H1 (cell line): ENCODE measurements at regions not wholly inside any gene's neighbourhood (a gene's known extent, or its start where the extent isn't known, plus 50 kb on each side); places are given as distances from the start of the nearest gene placed in this dataset.

Experiments
- CTCF ChIA-PET: fragments of 300-600 bp; sonication (Branson Sonifier 250); formaldehyde crosslinking; loops from one replicate; lab custom pipeline; 2021; ENCODE audit not compliant: partially characterized antibody; lab: Charles Lee
- POLR2A ChIA-PET: fragments of 300-600 bp; sonication (Branson Sonifier 250); formaldehyde crosslinking; loops from one replicate; lab custom pipeline; 2021; ENCODE audit warnings: inconsistent platforms; ENCODE audit not compliant: partially characterized antibody; lab: Charles Lee
- DNase-seq, 2 experiments: peaks; one replicate each; pipeline versions ENCODE4 v3.0.0 to v3.0.0-alpha.2; 2010 to 2022; ENCODE audit warnings: low spot score in 2 of 2, low read depth in 1 of 2, mixed read lengths in 1 of 2
- FAIRE-seq: peaks from 2 replicates; lab custom pipeline; 2011; peaks lifted over from hg19 to GRCh38; lab: Jason Lieb, UNC
- H2AFZ ChIP-seq: 2 replicates; pipeline ENCODE4 v1.8.1; 2012; ENCODE audit warnings: low read length, inconsistent platforms
- H2AK5ac ChIP-seq: 2 replicates; pipeline ENCODE4 v1.6.1; 2013; ENCODE audit warnings: low read depth, low read length
- H2BK120ac ChIP-seq: replicated peaks from 2 replicates; pipeline ENCODE3; 2013; ENCODE audit warnings: low read depth, low read length, inconsistent platforms
- H2BK12ac ChIP-seq: 2 replicates; pipeline ENCODE4 v1.6.1; 2013; ENCODE audit warnings: low read depth, low read length
- H2BK15ac ChIP-seq: 2 replicates; pipeline ENCODE4 v1.6.1; 2013; ENCODE audit warnings: low read length
- H2BK20ac ChIP-seq: 2 replicates; pipeline ENCODE4 v1.6.1; 2013; ENCODE audit warnings: low read length
- H2BK5ac ChIP-seq: 2 replicates; pipeline ENCODE4 v1.6.1; 2013; ENCODE audit warnings: low read depth, low read length
- H3K14ac ChIP-seq: 2 replicates; pipeline ENCODE4 v1.6.1; 2013; ENCODE audit warnings: inconsistent platforms; ENCODE audit not compliant: insufficient read length
- H3K18ac ChIP-seq: 2 replicates; pipeline ENCODE4 v1.6.1; 2013; ENCODE audit warnings: low read length; ENCODE audit errors: extremely low read depth
- H3K23ac ChIP-seq: 2 replicates; pipeline ENCODE4 v1.6.1; 2013; ENCODE audit warnings: inconsistent platforms; ENCODE audit not compliant: insufficient read length
- H3K23me2 ChIP-seq: 2 replicates; pipeline ENCODE4 v1.6.1; 2013; ENCODE audit warnings: low read depth, low read length
- H3K27ac ChIP-seq: 2 replicates; pipeline ENCODE4 v1.6.1; 2011; ENCODE audit warnings: low read depth, low read length, inconsistent platforms
- H3K27me3 ChIP-seq, 4 experiments: replicated peaks in 1 of 4; 1 replicate in 1 of 4; 2 replicates in 3 of 4; pipeline versions ENCODE4 v1.6.1 to v1.8.1; 2011 to 2013; ENCODE audit warnings: low read length in 3 of 4, mild to moderate bottlenecking in 3 of 4, inconsistent platforms in 2 of 4, mixed read lengths in 2 of 4, moderate library complexity in 1 of 4; ENCODE audit not compliant: control insufficient read depth in 3 of 4, insufficient read depth in 3 of 4; ENCODE audit errors: extremely low read depth in 1 of 4
- H3K36me3 ChIP-seq, 4 experiments: 2 replicates each; pipeline versions ENCODE4 v1.6.1 to v1.8.1; 2011 to 2013; ENCODE audit warnings: mild to moderate bottlenecking in 4 of 4, low read length in 3 of 4, moderate library complexity in 2 of 4, control low read depth in 1 of 4, inconsistent platforms in 1 of 4; ENCODE audit not compliant: insufficient read depth in 4 of 4, control insufficient read depth in 2 of 4
- H3K4ac ChIP-seq: replicated peaks from 2 replicates; pipeline ENCODE3; 2013; ENCODE audit warnings: low read length, low read depth, mixed read lengths, inconsistent platforms; ENCODE audit not compliant: insufficient read length
- H3K4me1 ChIP-seq, 4 experiments: replicated peaks in 1 of 4; 1 replicate in 1 of 4; 2 replicates in 3 of 4; pipeline versions ENCODE4 v1.6.1 to v1.8.1; 2011 to 2013; ENCODE audit warnings: low read length in 3 of 4, inconsistent platforms in 2 of 4, mixed read lengths in 1 of 4; ENCODE audit not compliant: insufficient read depth in 4 of 4, control insufficient read depth in 3 of 4
- H3K4me2 ChIP-seq, 2 experiments: 2 replicates each; pipeline versions ENCODE4 v1.6.1 to v1.8.1; 2011 to 2013; ENCODE audit warnings: low read depth in 2 of 2, low read length in 2 of 2, control low read depth in 1 of 2, inconsistent platforms in 1 of 2, mild to moderate bottlenecking in 1 of 2; ENCODE audit not compliant: insufficient read depth in 1 of 2
- H3K4me3 ChIP-seq, 4 experiments: fragments of 200-600, 300-600 bp in 1 of 4; sonication (generic), shearing (Covaris generic), sonication (Bioruptor Twin) in 1 of 4; 2 replicates each; pipeline versions ENCODE4 v1.5.1 to v1.8.1; 2011 to 2016; ENCODE audit warnings: low read length in 4 of 4, low read depth in 3 of 4, control low read depth in 2 of 4, inconsistent platforms in 2 of 4, mild to moderate bottlenecking in 2 of 4, mixed read lengths in 1 of 4, moderate library complexity in 1 of 4; ENCODE audit not compliant: insufficient read depth in 2 of 4; ENCODE audit errors: extremely low read depth in 1 of 4
- H3K56ac ChIP-seq: replicated peaks from 2 replicates; pipeline ENCODE3; 2013; ENCODE audit warnings: low read depth, mild to moderate bottlenecking, mixed read lengths, low read length, inconsistent platforms; ENCODE audit not compliant: insufficient read length
- H3K79me1 ChIP-seq: 2 replicates; pipeline ENCODE4 v1.6.1; 2013; ENCODE audit warnings: low read depth, low read length, control low read depth
- H3K79me2 ChIP-seq, 2 experiments: 2 replicates each; pipeline versions ENCODE4 v1.6.1 to v1.8.1; 2012 to 2013; ENCODE audit warnings: low read length in 2 of 2, mild to moderate bottlenecking in 2 of 2, inconsistent platforms in 1 of 2; ENCODE audit not compliant: insufficient read depth in 2 of 2, control insufficient read depth in 1 of 2
- H3K9ac ChIP-seq, 4 experiments: replicated peaks in 1 of 4; 1 replicate in 1 of 4; 2 replicates in 3 of 4; pipeline versions ENCODE4 v1.6.1 to v1.8.1; 2011 to 2013; ENCODE audit warnings: low read depth in 3 of 4, low read length in 3 of 4, control low read depth in 2 of 4, mild to moderate bottlenecking in 2 of 4, moderate library complexity in 2 of 4, inconsistent platforms in 1 of 4; ENCODE audit errors: extremely low read depth in 1 of 4
- H3K9me3 ChIP-seq, 2 experiments: 2 replicates each; pipeline versions ENCODE4 v1.6.1 to v1.8.1; 2012 to 2013; ENCODE audit warnings: mild to moderate bottlenecking in 2 of 2, moderate library complexity in 2 of 2, control low read depth in 1 of 2, inconsistent platforms in 1 of 2, low read depth in 1 of 2, low read length in 1 of 2, mixed read lengths in 1 of 2; ENCODE audit not compliant: insufficient read depth in 2 of 2
- H4K20me1 ChIP-seq, 2 experiments: replicated peaks in 1 of 2; 2 replicates each; pipeline versions ENCODE3 to v1.8.1; 2011 to 2013; ENCODE audit warnings: inconsistent platforms in 2 of 2, low read length in 2 of 2, mild to moderate bottlenecking in 1 of 2; ENCODE audit not compliant: insufficient read depth in 2 of 2, control insufficient read depth in 1 of 2
- H4K5ac ChIP-seq: 2 replicates; pipeline ENCODE4 v1.6.1; 2013; ENCODE audit warnings: low read length, low read depth, mixed read lengths, inconsistent platforms; ENCODE audit not compliant: insufficient read length
- H4K8ac ChIP-seq: 2 replicates; pipeline ENCODE4 v1.8.0; 2013; ENCODE audit warnings: mild to moderate bottlenecking, moderate library complexity, low read length, inconsistent platforms; ENCODE audit not compliant: insufficient read depth; ENCODE audit errors: extremely low read depth
- H4K91ac ChIP-seq: replicated peaks from 2 replicates; pipeline ENCODE3; 2013; ENCODE audit warnings: low read length, mixed read lengths, inconsistent platforms; ENCODE audit not compliant: insufficient read length
- BACH1 ChIP-seq: IDR thresholded peaks from 2 replicates; pipeline ENCODE4 v1.6.1; 2012; ENCODE audit warnings: low read length, improper control_type of control experiment
- FOSL1 ChIP-seq: IDR thresholded peaks from 2 replicates; pipeline ENCODE4 v1.6.1; 2011; ENCODE audit warnings: mild to moderate bottlenecking, low read depth, low read length, moderate library complexity; ENCODE audit not compliant: insufficient read depth
- GABPA ChIP-seq: IDR thresholded peaks from 2 replicates; pipeline ENCODE4 v1.6.1; 2011; ENCODE audit warnings: mild to moderate bottlenecking, low read length, moderate library complexity, borderline replicate concordance; ENCODE audit not compliant: insufficient read depth
- JUN ChIP-seq: IDR thresholded peaks from 2 replicates; pipeline ENCODE4 v1.6.1; 2011; ENCODE audit warnings: low read depth, mild to moderate bottlenecking, improper control_type of control experiment, low read length
- KDM1A ChIP-seq: fragments of 200-600, 300-600 bp; sonication (generic); IDR thresholded peaks from 2 replicates; pipeline ENCODE4 v1.7.1; 2016; ENCODE audit warnings: mild to moderate bottlenecking, low read length, borderline replicate concordance
- MAFK ChIP-seq: IDR thresholded peaks from 2 replicates; pipeline ENCODE4 v1.6.1; 2012; ENCODE audit warnings: low read depth, mild to moderate bottlenecking, improper control_type of control experiment, low read length
- PHF8 ChIP-seq: fragments of 200-600 bp; sonication (generic); conservative IDR thresholded peaks from 2 replicates; pipeline ENCODE4 v1.7.1; 2012; ENCODE audit warnings: low read depth, mild to moderate bottlenecking, inconsistent platforms, low read length, moderate library complexity
- RBBP5 ChIP-seq: IDR thresholded peaks from 2 replicates; pipeline ENCODE4 v1.7.1; 2012; ENCODE audit warnings: low read depth, mild to moderate bottlenecking, inconsistent platforms, low read length, moderate library complexity, borderline replicate concordance
- SIN3A ChIP-seq, 2 experiments: IDR thresholded peaks in 1 of 2; conservative IDR thresholded peaks in 1 of 2; 2 replicates each; pipeline ENCODE4 v1.6.1; 2011 to 2012; ENCODE audit warnings: low read length in 2 of 2, improper control_type of control experiment in 1 of 2, low read depth in 1 of 2, mild to moderate bottlenecking in 1 of 2
- SUZ12 ChIP-seq: fragments of 200-600 bp; sonication (generic); IDR thresholded peaks from 2 replicates; pipeline ENCODE4 v1.6.1; 2012; ENCODE audit warnings: mild to moderate bottlenecking, inconsistent platforms, low read length, moderate library complexity, mixed read lengths
- TAF1 ChIP-seq: IDR thresholded peaks from 2 replicates; pipeline ENCODE4 v1.6.1; 2011; ENCODE audit warnings: mild to moderate bottlenecking, low read depth, low read length
- TAF7 ChIP-seq: optimal IDR thresholded peaks from 2 replicates; pipeline ENCODE3; 2011; ENCODE audit warnings: low read depth, mild to moderate bottlenecking, inconsistent platforms, low read length, moderate library complexity, borderline replicate concordance
- WGBS, 2 experiments: shearing (Covaris generic) in 1 of 2; methylation state at CpG; one replicate each; pipeline versions ENCODE4 v1.1.6 to v1.1.7; 2013 to 2015; ENCODE audit warnings: low lambda C conversion rate in 2 of 2, mixed read lengths in 2 of 2, inconsistent platforms in 1 of 2, low coverage in 1 of 2, missing lambda C conversion rate in 1 of 2; ENCODE audit not compliant: insufficient replicate concordance in 2 of 2, insufficient coverage in 1 of 2, insufficient read length in 1 of 2; ENCODE audit errors: extremely low coverage in 1 of 2, missing lambda C conversion rate in 1 of 2; 5-methylcytosine and 5-hydroxymethylcytosine counted together
- TF ChIP-seq, protein P1 (sequence below): IDR thresholded peaks from 2 replicates; pipeline ENCODE4 v1.6.1; 2012; ENCODE audit warnings: low read length, inconsistent platforms

DNA sequence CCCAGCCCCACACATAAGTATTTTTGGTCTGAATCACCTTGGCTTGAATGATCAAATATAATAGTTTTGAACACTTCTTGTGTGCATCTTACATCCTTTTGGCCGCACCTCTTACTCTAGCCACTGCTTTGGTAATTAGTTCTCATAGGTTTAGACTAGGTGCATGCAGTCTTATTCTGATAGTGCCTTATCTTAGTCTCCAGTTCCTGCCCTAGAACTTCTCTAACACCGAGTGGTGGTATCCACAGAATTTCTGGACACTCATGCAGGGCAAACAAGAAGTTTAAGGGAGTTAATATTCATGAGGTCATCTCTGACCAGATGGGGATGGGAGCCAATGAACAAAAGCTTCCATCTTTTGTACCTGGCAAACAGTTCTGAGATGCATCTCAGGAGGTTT lies 77.5 kb upstream of the AKIRIN2 start:
- no peak for DNase-seq
- Histone ChIP-seq H2BK20ac (no peak overlapping the region), H3K9me3 (no peaks in the 10 kb centered on the region), H3K18ac (no peak overlapping the region), H2BK15ac (no peak overlapping the region), H2BK12ac (no peak overlapping the region), H3K4me1 (no peaks in the 10 kb centered on the region), H3K14ac (no peak overlapping the region), H3K36me3 (no peaks in the 10 kb centered on the region), H3K79me2 (no peaks in the 10 kb centered on the region), H4K91ac (no peak overlapping the region), H3K27me3 (no peaks in the 10 kb centered on the region), H4K8ac (no peak overlapping the region), H3K23ac (no peak overlapping the region), H4K5ac (no peak overlapping the region), H2BK5ac (no peak overlapping the region), H2BK120ac (no peak overlapping the region), H3K4me3 (no peak overlapping the region), H3K27ac (no peak overlapping the region), H3K23me2 (no peaks in the 10 kb centered on the region), H3K79me1 (no peaks in the 10 kb centered on the region), H2AK5ac (no peak overlapping the region), H2AFZ (no peak overlapping the region), H3K4me2 (no peak overlapping the region), H3K56ac (no peak overlapping the region), H4K20me1 (no peaks in the 10 kb centered on the region), H3K9ac (no peak overlapping the region), H3K4ac (no peak overlapping the region)
- ChIA-PET CTCF (no interaction called here), POLR2A (interaction anchor here (1.2 kb wide), 1 partner anchor 77 kb away, joined by 3 read pairs; the partner anchor contains the start of gene AKIRIN2)
- 80% methylated on average over 2 of the region's 2 CpGs; no CpG with 5 or more reads in 1 of the 2 experiments for WGBS, 2 experiments
- no peak for FAIRE-seq
- no peak for TF ChIP-seq GABPA
- no peak for TF ChIP-seq RBBP5
- TF ChIP-seq SIN3A (conservative IDR thresholded peaks at IDR 0.05 in 1 of 2, IDR thresholded peaks at IDR 0.05 in 1 of 2; ENCODE audit: low read depth in 1 of 2, low read length in 2 of 2), result no peak
- no peak for TF ChIP-seq MAFK
- no peak for TF ChIP-seq SUZ12
- no peak for TF ChIP-seq TAF7
- TF ChIP-seq TAF1, result no peak
- TF ChIP-seq BACH1, result no peak
- TF ChIP-seq, protein P1, sequence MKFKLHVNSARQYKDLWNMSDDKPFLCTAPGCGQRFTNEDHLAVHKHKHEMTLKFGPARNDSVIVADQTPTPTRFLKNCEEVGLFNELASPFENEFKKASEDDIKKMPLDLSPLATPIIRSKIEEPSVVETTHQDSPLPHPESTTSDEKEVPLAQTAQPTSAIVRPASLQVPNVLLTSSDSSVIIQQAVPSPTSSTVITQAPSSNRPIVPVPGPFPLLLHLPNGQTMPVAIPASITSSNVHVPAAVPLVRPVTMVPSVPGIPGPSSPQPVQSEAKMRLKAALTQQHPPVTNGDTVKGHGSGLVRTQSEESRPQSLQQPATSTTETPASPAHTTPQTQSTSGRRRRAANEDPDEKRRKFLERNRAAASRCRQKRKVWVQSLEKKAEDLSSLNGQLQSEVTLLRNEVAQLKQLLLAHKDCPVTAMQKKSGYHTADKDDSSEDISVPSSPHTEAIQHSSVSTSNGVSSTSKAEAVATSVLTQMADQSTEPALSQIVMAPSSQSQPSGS, result no peak
- TF ChIP-seq FOSL1, result no peak
- no peak for TF ChIP-seq PHF8
- TF ChIP-seq JUN, result no peak
- no peak for TF ChIP-seq KDM1A
